SK-N-SH (cell line): ENCODE measurements at regions not wholly inside any gene's neighbourhood (a gene's known extent, or its start where the extent isn't known, plus 50 kb on each side); places are given as distances from the start of the nearest gene placed in this dataset.
"Not testable (repeated sequence)": the region's sequence is repeated elsewhere in the genome, so short reads cannot be mapped to it uniquely, and the experiment has no call there.

Experiments used
- CTCF ChIA-PET: fragments of 300-600, 350-600 bp; formaldehyde crosslinking; extraction: SDS; loops from one replicate; lab custom pipeline; 2021; lab: Yijun Ruan, JAX
- POLR2A ChIA-PET: fragments of 350-600 bp; sonication (Branson Sonifier 250); formaldehyde crosslinking; extraction: SDS; loops from one replicate; lab custom pipeline; 2020; ENCODE audit warnings: antibody characterized with exemption, inconsistent platforms; lab: Yijun Ruan, JAX
- DNase-seq: peaks from one replicate; pipeline ENCODE4 v3.0.0; 2012
- H2AFZ ChIP-seq: fragments of 200-600 bp; sonication (generic); 2 replicates; pipeline ENCODE4 v1.8.1; 2016; ENCODE audit warnings: antibody characterized with exemption, mild to moderate bottlenecking, low read depth
- H3F3A ChIP-seq: fragments of 200-600 bp; sonication (generic); replicated peaks from 2 replicates; pipeline ENCODE3; 2016; ENCODE audit warnings: antibody characterized with exemption, mild to moderate bottlenecking; ENCODE audit not compliant: insufficient read depth
- H3K27ac ChIP-seq, 2 experiments: fragments of 200-500 bp in 1 of 2; fragments of 200-600 bp in 1 of 2; sonication (Bioruptor generic) in 1 of 2; sonication (generic), shearing (Covaris generic) in 1 of 2; 2 replicates each; pipeline versions ENCODE4 v1.5.1 to v1.6.1; 2014 to 2016; ENCODE audit warnings: low read depth in 2 of 2, inconsistent platforms in 1 of 2, low read length in 1 of 2, mild to moderate bottlenecking in 1 of 2, mixed read lengths in 1 of 2
- H3K27me3 ChIP-seq: fragments of 200-600 bp; sonication (generic), shearing (Covaris generic); 2 replicates; pipeline ENCODE4 v1.6.1; 2016; ENCODE audit warnings: mixed run types; ENCODE audit not compliant: insufficient read depth
- H3K36me3 ChIP-seq, 2 experiments: fragments of 200-500 bp in 1 of 2; fragments of 200-600 bp in 1 of 2; sonication (Bioruptor generic) in 1 of 2; sonication (generic) in 1 of 2; replicated peaks in 1 of 2; 2 replicates each; pipeline versions ENCODE3 to v1.5.1; 2014 to 2016; ENCODE audit warnings: low read length in 1 of 2, mild to moderate bottlenecking in 1 of 2; ENCODE audit not compliant: insufficient read depth in 2 of 2, control insufficient read depth in 1 of 2
- H3K4me1 ChIP-seq, 2 experiments: fragments of 200-500 bp in 1 of 2; fragments of 200-600 bp in 1 of 2; sonication (Bioruptor generic) in 1 of 2; sonication (generic), shearing (Covaris generic) in 1 of 2; 2 replicates each; pipeline versions ENCODE4 v1.5.1 to v1.6.1; 2014 to 2016; ENCODE audit warnings: low read depth in 1 of 2, low read length in 1 of 2, mixed run types in 1 of 2; ENCODE audit not compliant: insufficient read depth in 2 of 2, control insufficient read depth in 1 of 2
- H3K4me2 ChIP-seq: fragments of 200-600 bp; sonication (generic), shearing (Covaris generic); 2 replicates; pipeline ENCODE4 v1.6.1; 2017; ENCODE audit warnings: mixed run types
- H3K4me3 ChIP-seq, 2 experiments: fragments of 200-500 bp in 1 of 2; fragments of 200-600 bp in 1 of 2; sonication (Bioruptor generic) in 1 of 2; sonication (generic), shearing (Covaris generic) in 1 of 2; 2 replicates each; pipeline versions ENCODE4 v1.5.1 to v1.8.1; 2014 to 2016; ENCODE audit warnings: low read depth in 2 of 2, inconsistent platforms in 1 of 2, low read length in 1 of 2, mild to moderate bottlenecking in 1 of 2, mixed read lengths in 1 of 2, moderate library complexity in 1 of 2
- H3K79me2 ChIP-seq: fragments of 200-600 bp; sonication (generic); 2 replicates; pipeline ENCODE4 v1.8.1; 2017; ENCODE audit warnings: mild to moderate bottlenecking; ENCODE audit not compliant: insufficient read depth
- H3K9ac ChIP-seq: fragments of 200-600 bp; sonication (generic); 2 replicates; pipeline ENCODE4 v1.6.1; 2017; ENCODE audit warnings: mixed run types
- H3K9me2 ChIP-seq: fragments of 200-600 bp; sonication (generic); 2 replicates; pipeline ENCODE4 v1.6.1; 2017; ENCODE audit warnings: mixed run types
- H3K9me3 ChIP-seq: fragments of 200-600 bp; sonication (generic); 2 replicates; pipeline ENCODE4 v1.6.1; 2017; ENCODE audit warnings: mixed run types, mild to moderate bottlenecking, moderate library complexity
- H4K20me1 ChIP-seq: fragments of 200-600 bp; sonication (generic); 2 replicates; pipeline ENCODE4 v1.6.1; 2017; ENCODE audit warnings: mild to moderate bottlenecking, mixed run types; ENCODE audit not compliant: insufficient read depth
- CHD2 ChIP-seq: fragments of 150-350 bp; IDR thresholded peaks from 2 replicates; pipeline ENCODE4 v1.6.1; 2018; ENCODE audit warnings: low read length; ENCODE audit not compliant: partially characterized antibody
- ELF1 ChIP-seq: IDR thresholded peaks from 2 replicates; pipeline ENCODE4 v1.4.0; 2012
- FOXJ3 ChIP-seq: sonication (generic); formaldehyde crosslinking; IDR thresholded peaks from 2 replicates; pipeline ENCODE4 v1.5.1; 2020; ENCODE audit warnings: mild to moderate bottlenecking, missing genetic modification reagents
- FOXM1 ChIP-seq: IDR thresholded peaks from 2 replicates; pipeline ENCODE4 v1.4.0; 2012; ENCODE audit warnings: low read depth, mild to moderate bottlenecking
- GABPA ChIP-seq: IDR thresholded peaks from 2 replicates; pipeline ENCODE4 v1.4.0; 2012; ENCODE audit warnings: low read depth, mild to moderate bottlenecking
- MAX ChIP-seq: IDR thresholded peaks from 2 replicates; pipeline ENCODE4 v1.4.0; 2012; ENCODE audit warnings: low read depth
- MEF2A ChIP-seq: IDR thresholded peaks from 2 replicates; pipeline ENCODE4 v1.4.0; 2012; ENCODE audit warnings: low read depth, borderline replicate concordance
- NFIC ChIP-seq: IDR thresholded peaks from 2 replicates; pipeline ENCODE4 v1.4.0; 2012; ENCODE audit warnings: borderline replicate concordance
- PBX3 ChIP-seq: IDR thresholded peaks from 2 replicates; pipeline ENCODE4; 2012
- POLR2AphosphoS5 ChIP-seq: IDR thresholded peaks from 2 replicates; pipeline ENCODE4 v1.6.1; 2012; ENCODE audit warnings: low read depth, low read length
- REST ChIP-seq: IDR thresholded peaks from 2 replicates; pipeline ENCODE4 v1.6.1; 2012; ENCODE audit warnings: mild to moderate bottlenecking, low read depth, low read length, moderate library complexity
- RXRA ChIP-seq: IDR thresholded peaks from 2 replicates; pipeline ENCODE4 v1.4.0; 2012; ENCODE audit warnings: low read depth, mild to moderate bottlenecking, borderline replicate concordance
- SMC3 ChIP-seq: IDR thresholded peaks from 2 replicates; pipeline ENCODE4 v1.6.1; 2012; ENCODE audit warnings: low read depth, low read length, improper control_type of control experiment
- USF1 ChIP-seq: IDR thresholded peaks from 2 replicates; pipeline ENCODE4 v1.4.0; 2012; ENCODE audit warnings: low read depth, borderline replicate concordance
- USF2 ChIP-seq: fragments of 150-350 bp; IDR thresholded peaks from 2 replicates; pipeline ENCODE4 v1.6.1; 2017; ENCODE audit warnings: antibody characterized with exemption, low read length, low read depth, borderline replicate concordance
- WGBS: methylation state at CpG from one replicate; pipeline ENCODE4 v1.1.6; 2017; ENCODE audit warnings: low lambda C conversion rate; 5-methylcytosine and 5-hydroxymethylcytosine counted together

GRCh38 chr4:111330786-111331185 is 707.9 kb upstream of the PITX2 start:
- Histone ChIP-seq H3K79me2 (no peaks in the 10 kb centered on the region), H3K27ac (no peak overlapping the region), H3K4me2 (no peak overlapping the region), H3K9ac (no peak overlapping the region), H3K9me2 (no peaks in the 10 kb centered on the region), H3K36me3 (no peaks in the 10 kb centered on the region), H3K4me1 (no peaks in the 10 kb centered on the region), H3F3A (no peaks in the 10 kb centered on the region), H3K27me3 (no peaks in the 10 kb centered on the region), H2AFZ (no peak overlapping the region), H3K4me3 (no peak overlapping the region), H3K9me3 (no peaks in the 10 kb centered on the region)
- ChIA-PET POLR2A (no interaction called here), CTCF (no interaction called here)
- DNase-seq = no peak
- TF ChIP-seq POLR2AphosphoS5 (no peak), MEF2A (no peak), NFIC (no peak), REST (no peak), PBX3 (no peak), ELF1 (no peak), USF2 (no peak), FOXJ3 (CRISPR knock-in tag) (no peak), RXRA (no peak), CHD2 (no peak), GABPA (no peak), USF1 (no peak), MAX (no peak)
- TF ChIP-seq, all 33 proteins: peak for 0
- 10% methylated on average over 2 of the region's 2 CpGs for WGBS
- H4K20me1 ChIP-seq = no peaks in the 10 kb centered on the region

- H3K4me2 ChIP-seq = no peak overlapping the region
- no peaks in the 10 kb centered on the region for H3F3A ChIP-seq
- H2AFZ ChIP-seq = no peak overlapping the region
- H3K36me3 ChIP-seq = no peaks in the 10 kb centered on the region
- H3K27me3 ChIP-seq = no peaks in the 10 kb centered on the region
- no peak overlapping the region for H3K27ac ChIP-seq
- no peak for DNase-seq
- no peak overlapping the region for H3K4me3 ChIP-seq
- no peak for TF ChIP-seq RXRA
- no peak for TF ChIP-seq SMC3
- no peak for TF ChIP-seq USF1
- TF ChIP-seq FOXM1 = no peak
- ChIA-PET POLR2A (no interaction called here), CTCF (no interaction called here)
- no peak overlapping the region for H3K9ac ChIP-seq
- H4K20me1 ChIP-seq = no peaks in the 10 kb centered on the region
- H3K79me2 ChIP-seq = no peaks in the 10 kb centered on the region
- no peaks in the 10 kb centered on the region for H3K9me2 ChIP-seq
- H3K9me3 ChIP-seq = no peaks in the 10 kb centered on the region
- H3K4me1 ChIP-seq = no peaks in the 10 kb centered on the region
Observed at GRCh38 chr4:111334361-111334760, 711.5 kb upstream of the PITX2 start.

- H3K4me1 ChIP-seq, H3K27me3 ChIP-seq, CTCF ChIA-PET, H3K79me2 ChIP-seq, H4K20me1 ChIP-seq, H3K4me3 ChIP-seq, H3F3A ChIP-seq, H3K27ac ChIP-seq, H3K9me2 ChIP-seq, H2AFZ ChIP-seq, POLR2A ChIA-PET, H3K9ac ChIP-seq, DNase-seq, H3K4me2 ChIP-seq, H3K36me3 ChIP-seq, H3K9me3 ChIP-seq: not testable (repeated sequence)
- 33% methylated on average over 12 of the region's 18 CpGs for WGBS
Observed at GRCh38 chr4:111337186-111337876, 714.5 kb upstream of the PITX2 start.
